ENCODE measurements at regions not wholly inside any gene's neighbourhood (a gene's known extent, or its start where the extent isn't known, plus 50 kb on each side); places are given as distances from the start of the nearest gene placed in this dataset.
"Not testable (repeated sequence)": the region's sequence is repeated elsewhere in the genome, so short reads cannot be mapped to it uniquely, and the experiment has no call there.

DNA sequence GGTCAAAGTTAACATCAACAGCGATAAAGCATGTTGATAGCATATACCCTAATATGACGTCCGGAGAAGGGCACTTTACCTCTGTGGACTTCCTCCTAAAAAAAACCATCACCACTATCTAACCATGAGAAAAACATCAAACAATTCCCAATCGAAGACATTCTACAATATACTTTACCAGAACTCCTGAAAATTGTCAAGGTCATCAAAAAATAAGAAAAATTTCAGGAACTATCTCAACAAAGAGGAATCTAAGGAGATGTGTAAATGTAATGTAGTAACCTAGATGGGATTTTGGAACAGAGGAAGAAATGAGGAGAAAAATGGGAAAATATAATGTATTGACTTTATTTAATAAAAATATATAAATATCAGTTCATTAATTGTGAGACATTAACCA lies 1026.8 kb upstream of the MIR17HG start:
- no peak for DNase-seq (ENCODE audit: low read depth in 2 of 2)

DNA sequence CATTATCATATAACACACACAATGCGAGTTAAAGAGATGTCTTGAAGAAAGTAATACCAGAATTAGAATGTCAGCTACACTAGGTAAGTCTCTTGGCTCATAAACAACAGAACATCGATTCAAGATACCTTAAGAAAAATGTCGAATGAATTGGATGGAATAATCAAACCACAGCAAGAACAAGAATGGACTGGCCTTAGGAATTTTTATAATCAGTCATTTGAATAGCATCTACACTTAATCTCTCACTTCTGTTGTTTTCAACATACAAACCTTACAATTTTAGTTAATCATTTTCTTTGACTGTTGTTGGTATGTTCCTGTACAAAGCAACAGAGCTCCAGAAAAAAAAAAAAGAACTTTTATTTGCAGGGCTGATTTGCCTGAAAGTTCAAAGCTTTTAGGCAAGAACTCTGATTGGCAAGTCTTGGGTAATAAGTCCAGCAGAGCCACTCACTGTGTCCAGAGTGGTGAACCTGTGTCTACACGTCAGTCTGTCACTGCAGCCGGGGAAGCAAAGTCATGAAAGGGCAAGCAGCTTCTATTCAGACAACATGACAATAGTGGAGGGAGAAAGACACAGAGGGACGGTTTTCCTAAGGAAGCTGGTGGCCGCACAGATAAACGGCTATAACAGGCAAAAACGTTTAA lies 1026.1 kb upstream of the MIR17HG start:
- DNase-seq (ENCODE audit: low read depth in 2 of 2) = no peak

DNA sequence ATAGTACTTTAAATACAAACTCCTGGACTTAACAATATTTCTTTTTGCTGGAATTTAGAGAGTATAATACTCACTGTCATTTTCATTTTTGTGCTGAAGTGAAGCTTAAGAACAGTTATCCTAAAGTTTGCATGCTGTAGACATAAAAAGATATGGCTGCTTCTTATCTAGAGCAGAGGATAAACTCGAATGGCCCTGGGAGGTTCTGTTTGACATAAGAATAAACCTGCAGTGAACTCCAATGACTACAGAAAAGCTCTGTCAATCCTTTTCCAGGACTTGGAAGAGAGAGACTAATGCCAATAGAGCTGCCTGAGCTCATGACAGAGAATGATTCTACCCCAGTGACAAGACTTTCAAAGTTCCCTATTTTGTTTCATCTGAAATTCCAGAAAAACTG lies 1017.8 kb upstream of the MIR17HG start:
- DNase-seq (ENCODE audit: low read depth in 2 of 2) = no peak

DNA sequence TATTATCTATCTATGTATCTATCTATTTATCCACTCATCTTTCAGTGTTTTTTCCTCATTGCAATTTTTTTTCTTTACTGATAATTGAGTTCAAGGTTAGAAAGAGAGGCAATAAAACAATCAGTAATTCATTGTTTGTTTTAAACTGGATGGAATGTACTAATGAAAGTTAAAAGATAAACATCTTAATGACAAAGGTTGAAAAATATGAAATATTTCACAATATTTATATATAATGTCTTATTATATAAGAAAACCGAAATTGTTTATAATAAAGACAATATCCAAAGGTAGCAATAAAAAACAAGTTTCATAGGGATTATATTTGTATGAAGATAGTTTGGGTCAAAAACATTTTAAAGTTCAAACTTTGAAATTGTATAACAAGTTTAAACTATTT lies 1015.5 kb upstream of the MIR17HG start:
- no peak for DNase-seq (ENCODE audit: low read depth in 2 of 2)

DNA sequence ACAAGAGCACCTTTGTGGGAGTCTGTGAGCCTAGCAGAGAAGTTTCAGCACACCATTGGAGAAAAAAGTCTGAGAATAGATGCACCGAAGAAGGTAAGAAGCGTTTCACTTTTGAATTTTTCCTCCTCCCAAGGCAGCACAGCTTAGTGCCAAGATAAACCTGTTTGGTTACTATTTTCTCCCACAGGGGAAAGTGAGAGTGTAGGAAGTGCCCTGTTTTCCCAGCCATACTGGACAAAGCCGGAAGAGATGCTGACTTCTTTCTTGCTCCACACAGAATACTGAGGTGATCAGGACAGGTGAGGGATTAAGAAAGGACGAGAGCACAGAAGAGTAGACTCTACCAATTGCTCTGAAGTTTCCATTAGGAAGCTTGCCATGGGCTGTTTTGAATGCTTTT lies 1011.0 kb upstream of the MIR17HG start:
- DNase-seq (ENCODE audit: low read depth in 2 of 2) = no peak

DNA sequence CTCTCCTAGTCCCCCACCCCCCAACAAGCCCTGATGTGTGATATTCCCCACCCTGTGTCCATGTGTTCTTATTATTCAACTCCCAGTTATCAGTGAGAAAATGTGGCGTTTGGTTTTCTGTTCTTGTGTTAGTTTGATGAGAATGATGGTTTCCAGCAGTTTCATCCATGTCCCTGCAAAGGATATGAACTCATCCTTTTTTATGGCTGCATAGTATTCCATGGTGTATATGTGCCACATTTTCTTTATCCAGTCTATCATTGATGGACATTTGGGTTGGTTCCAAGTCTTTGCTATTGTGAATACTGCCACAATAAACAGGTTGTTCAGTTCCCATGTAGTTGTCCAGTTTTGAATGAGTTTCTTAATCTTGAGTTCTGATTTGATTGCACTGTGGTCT lies 1006.1 kb upstream of the MIR17HG start:
- not testable (repeated sequence) for DNase-seq (ENCODE audit: low read depth in 2 of 2)

DNA sequence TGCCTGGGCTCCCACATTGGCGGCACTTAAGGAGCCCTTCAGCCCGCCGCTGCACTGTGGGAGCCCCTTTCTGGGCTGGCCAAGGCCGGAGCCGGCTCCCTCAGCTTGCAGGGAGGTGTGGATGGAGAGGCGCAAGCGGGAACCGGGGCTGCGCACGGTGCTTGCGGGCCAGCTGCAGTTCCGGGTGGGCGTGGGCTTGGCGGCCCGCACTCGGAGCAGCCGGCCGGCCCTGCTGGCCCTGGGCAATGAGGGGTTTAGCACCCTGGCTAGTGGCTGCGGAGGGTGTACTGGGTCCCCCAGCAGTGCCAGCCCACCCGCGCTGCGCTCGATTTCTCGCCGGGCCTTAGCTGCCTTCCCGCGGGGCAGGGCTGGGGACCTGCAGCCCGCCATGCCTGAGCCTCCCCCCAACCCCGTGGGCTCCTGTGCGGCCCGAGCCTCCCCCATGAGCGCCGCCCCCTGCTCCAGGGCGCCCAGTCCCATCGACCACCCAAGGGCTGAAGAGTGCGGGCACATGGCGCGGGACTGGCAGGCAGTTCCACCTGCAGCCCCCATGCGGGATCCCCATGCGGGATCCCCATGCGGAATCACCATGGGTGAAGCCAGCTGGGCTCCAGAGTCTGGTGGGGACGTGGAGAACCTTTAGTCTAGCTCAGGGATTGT lies 998.9 kb upstream of the MIR17HG start:
- not testable (repeated sequence) for DNase-seq (ENCODE audit: low read depth in 2 of 2)

DNA sequence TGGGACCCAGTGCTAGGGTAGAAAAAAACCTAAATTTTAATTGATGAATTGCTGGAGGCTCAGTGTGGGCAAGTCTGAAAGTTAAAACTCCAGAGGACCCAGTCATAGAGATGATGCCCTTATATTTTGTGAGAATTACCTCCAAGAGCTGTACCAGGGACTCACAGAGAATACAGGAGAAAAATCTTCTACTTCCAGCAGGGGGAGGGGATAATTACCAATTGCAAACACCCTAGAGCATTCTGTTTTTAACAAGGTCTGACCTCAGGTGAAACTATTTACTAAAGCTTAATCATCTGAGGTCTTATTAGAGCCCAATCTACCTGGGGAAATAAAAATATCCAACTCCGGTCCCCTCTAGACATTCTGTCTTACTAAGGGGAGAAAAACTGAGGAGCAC lies 994.7 kb upstream of the MIR17HG start:
- no peak for DNase-seq (ENCODE audit: low read depth in 2 of 2)

DNA sequence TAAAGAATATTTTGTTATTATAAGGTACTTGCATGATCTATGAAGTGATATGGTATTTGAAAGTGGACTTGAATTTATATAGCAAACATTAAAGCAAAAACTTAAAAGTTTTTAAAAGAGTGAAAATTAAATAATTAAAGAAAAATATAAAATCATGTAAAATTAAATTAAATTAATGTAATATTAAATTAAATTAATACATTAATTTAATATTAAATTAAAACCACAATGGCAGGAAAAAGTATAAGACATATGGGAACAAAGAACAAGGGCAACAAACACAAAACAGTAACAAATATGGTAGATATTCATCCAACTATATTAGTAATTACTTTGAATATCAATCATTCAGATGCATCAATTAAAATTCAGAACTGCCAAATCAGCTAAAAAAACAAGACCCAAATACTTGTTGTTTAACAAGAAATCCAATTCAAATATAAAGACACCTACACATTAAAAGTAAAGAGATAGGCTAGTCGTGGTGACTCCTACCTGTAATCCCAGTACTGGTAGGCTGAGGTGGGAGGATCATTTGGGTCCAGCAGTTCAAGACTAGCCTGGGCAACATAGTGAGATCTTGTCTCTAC lies 992.2 kb upstream of the MIR17HG start:
- DNase-seq (ENCODE audit: low read depth in 2 of 2) = no peak

DNA sequence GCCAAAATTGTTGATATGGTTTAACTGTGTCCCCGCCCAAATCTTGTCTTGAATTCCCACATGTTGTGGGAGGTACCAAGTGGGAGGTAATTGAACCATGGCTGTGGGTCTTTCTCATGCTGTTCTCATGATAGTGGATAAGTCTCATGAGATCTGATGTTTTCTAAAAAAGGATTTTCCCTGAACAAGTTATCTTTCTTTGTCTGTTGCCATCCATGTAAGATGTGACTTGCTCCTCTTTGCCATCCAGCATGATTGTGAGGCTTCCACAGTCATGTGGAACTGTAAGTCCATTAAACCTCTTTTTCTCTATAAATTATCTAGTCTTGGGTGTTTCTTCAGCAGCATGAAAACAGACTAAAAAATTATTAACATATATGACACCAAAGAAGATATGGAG lies 986.7 kb upstream of the MIR17HG start:
- no peak for DNase-seq (ENCODE audit: low read depth in 2 of 2)

DNA sequence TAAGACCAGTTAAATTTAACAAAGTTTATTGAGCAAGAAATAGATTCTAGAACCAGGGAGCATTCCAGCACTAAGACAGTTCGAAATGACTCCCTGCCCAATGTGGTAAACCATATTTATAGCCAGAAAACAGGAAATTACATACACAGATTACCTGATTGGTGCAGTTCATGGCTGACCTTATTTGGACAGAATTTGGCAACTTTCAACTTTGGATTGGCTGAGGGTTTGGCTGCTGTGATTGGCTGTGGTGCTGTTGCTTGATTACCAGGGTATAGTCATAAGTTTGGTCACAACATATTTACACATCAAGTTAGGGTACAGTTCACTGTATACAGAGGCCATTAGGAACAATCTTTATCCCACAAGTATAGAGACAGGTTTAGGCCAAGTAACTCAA lies 984.8 kb upstream of the MIR17HG start:
- no peak for DNase-seq (ENCODE audit: low read depth in 2 of 2)

DNA sequence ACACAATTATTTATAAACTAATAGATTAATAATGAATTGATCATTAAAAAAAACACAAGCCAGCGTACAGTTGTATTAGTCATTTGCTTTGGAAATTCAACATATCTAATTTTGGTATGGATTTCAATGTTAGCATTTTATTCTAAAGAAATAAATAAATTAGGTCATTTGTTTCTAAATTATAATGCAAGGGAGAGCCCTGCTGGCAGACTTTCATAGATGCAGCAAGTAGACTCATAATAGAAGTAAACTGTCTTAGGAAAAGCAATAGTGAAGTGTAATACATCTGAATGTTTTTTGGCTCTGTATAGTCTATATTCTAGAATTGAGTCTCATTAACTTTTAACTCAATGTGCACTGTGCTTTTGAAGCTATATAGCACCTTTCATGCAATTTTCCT lies 982.4 kb upstream of the MIR17HG start:
- no peak for DNase-seq (ENCODE audit: low read depth in 2 of 2)

DNA sequence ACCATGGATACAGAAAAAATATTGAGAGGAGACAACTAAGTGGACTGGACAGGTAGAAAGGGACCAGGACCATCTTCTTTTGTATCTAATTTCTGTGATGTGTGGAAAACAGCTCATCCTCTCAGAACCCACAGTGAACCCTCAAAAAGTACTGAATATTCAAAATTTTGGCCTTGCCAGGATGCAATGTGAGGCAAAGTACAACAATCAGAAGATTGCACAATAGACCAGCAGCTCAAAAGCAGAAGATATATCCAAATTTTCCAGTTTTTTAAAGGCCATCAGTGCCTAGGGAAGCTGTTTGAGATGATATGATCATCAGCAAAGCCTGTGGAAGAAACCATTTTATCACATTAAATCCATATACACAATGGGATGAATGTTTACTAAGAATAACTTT lies 973.3 kb upstream of the MIR17HG start:
- no peak for DNase-seq (ENCODE audit: low read depth in 2 of 2)

DNA sequence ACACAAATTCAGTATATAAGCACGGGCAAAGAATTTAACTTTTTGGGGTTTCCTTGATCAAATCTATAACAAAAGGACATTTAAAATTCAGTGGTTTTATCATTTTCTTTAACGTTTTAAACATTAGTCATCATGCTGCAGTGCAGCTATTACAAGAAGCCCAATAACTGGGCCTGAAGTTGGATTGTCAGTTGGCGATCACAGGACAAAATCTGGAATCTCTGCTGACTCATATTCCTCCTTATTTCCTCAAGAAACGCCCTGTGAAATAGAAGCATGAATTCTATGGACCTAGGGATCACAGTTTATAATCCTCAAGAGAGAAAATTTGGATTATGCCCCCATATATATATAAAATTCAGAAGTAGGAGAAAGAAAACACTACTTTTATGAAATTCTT lies 971.6 kb upstream of the MIR17HG start:
- DNase-seq (ENCODE audit: low read depth in 2 of 2) = no peak

DNA sequence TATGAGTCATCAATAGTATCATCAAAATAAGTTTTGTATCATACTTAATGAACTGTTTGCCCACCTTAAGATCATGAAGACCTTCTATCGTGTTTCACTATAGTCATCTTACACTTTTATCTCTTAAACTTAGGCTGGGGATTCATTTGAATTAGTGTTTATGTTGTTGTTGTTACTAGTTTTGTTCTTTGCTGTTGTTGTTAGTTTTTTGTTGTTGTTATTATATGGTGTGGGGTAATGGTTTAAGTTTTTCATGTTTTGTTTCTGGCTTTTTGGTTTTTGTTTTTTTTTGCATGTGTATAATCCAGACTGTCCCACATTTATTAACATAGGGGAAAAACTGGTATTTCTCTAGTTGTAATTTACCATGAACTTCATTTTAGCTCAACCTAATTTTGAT lies 965.1 kb upstream of the MIR17HG start:
- no peak for DNase-seq (ENCODE audit: low read depth in 2 of 2)

DNA sequence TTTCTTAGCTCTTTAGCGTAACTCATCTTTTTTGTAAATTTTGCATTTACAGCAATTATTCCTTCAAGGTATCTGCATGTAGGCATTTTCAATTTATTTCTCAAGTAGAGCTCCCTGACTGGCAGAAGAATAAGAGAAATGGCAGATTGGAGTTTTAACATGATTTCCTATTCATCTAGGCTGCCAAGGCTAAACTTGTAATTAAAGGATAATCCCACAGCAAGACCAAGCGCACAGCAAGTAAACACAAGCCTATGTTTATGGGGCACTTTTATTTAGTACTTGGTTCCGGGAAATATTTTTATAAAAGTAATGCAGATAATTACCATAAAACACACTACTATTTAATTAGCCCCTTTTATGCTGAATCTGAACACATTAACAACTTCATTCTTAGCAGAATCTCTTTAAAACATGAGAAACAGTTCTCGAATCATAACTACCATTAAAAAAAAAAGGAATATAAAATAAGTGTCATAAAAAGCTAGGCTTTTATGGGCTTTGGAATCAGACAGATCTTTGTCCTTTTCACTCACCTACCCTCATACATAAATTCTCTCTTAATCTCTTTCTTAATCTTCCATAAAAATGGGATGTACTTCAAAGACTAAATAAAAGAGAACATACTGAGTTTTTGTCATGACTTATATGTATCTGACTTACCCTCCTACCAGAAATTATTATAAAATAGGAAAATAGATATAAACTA lies 961.6 kb upstream of the MIR17HG start:
- no peak for DNase-seq (ENCODE audit: low read depth in 2 of 2)

DNA sequence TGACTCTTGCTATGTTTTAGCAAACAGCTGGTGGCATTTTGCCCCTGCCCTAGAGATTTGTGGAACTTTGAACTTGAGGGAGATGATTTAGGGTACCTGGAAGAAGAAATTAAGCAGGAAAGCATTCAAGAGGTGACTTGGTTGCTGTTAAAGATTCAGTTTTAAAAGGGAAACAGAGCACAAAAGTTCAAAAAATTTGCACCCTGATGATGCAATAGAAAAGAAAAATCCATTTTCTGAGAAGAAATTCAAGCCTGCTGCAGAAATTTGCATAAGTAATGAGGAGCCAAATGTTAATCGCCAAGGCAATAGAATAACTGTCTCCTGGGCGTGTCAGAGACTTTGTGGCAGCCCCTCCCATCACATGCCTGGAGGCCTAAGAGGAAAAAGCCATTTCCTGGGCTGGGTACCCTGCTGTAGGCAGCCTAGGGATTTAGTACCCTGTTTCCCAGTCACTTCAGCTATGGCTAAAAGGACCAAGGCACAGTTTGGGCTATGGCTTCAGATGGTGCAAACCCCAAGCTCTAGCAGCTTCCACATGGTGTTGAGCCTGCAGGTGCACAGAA lies 958.5 kb upstream of the MIR17HG start:
- no peak for DNase-seq (ENCODE audit: low read depth in 2 of 2)

DNA sequence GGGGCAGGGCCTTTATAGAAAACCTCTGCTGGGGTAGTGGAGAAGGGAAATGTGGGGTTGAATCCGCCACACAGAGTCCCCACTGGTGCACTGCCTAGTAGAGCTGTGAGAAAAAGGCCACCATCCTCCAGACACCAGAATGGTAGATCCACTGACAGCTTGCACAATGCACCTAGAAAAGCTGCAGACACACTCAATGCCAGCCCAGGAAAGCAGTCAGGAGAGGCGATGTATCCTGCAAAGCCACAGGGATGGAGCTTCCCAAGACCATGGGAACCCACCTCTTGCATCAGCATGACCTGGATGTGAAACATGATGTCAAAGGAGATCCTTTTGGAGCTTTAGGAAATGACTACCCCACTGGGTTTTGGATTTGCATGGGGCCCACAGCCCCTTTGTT lies 958.0 kb upstream of the MIR17HG start:
- no peak for DNase-seq (ENCODE audit: low read depth in 2 of 2)

DNA sequence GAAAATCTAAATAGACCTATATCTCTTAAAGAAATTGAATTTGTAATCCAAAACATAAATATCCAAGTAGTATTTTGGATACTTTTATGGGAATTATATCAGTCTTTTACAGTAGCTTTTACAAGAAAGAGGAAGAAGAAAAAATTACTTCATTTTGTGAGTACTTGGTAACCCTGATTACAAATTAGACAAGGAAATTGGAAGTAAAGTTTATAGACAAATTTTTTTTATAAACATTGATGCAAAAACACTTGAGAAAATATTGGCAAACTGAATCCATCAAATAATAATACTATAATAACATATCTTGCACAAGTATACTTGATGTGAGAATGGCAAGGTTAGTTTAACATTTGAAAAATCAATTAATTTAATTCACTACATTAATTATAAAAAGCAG lies 954.1 kb upstream of the MIR17HG start:
- DNase-seq (ENCODE audit: low read depth in 2 of 2) = no peak

DNA sequence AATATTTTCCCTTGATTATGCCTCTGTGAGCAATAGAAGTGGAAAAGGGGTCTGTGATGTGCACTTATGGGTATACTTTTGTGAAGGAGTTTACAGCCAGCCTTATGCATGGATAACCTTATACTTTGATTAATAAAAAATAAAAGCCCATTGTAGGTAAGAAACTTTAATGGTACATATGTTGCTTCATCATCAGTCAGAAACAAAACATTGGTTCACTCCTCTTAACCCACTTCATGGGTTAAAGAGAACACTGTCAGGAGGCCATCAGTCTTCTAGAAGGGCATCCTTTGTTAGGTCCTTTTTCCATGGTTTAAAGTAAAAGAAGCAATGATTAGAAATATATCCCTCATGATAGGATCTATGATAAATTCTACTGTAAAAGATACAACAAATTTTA lies 952.1 kb upstream of the MIR17HG start:
- DNase-seq (ENCODE audit: low read depth in 2 of 2) = no peak

DNA sequence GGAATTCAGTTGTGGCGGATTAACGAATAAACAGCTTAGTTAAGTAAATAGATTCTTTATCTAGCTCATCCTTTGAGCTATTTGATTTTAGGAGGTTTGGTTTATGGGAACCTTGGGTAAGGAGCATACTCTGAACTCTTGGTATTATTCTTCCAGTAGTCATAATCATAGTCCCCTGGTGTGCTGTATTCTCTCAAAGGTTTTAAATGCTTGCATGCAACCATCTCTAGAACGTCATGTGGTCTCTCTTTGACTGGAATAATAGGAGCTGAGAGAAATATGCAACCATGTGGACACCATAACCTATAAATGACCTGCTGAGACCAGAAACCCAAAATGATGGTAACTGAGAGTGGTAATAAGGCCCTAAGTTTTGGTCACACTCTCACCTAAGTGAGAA lies 951.6 kb upstream of the MIR17HG start:
- DNase-seq (ENCODE audit: low read depth in 2 of 2) = no peak

DNA sequence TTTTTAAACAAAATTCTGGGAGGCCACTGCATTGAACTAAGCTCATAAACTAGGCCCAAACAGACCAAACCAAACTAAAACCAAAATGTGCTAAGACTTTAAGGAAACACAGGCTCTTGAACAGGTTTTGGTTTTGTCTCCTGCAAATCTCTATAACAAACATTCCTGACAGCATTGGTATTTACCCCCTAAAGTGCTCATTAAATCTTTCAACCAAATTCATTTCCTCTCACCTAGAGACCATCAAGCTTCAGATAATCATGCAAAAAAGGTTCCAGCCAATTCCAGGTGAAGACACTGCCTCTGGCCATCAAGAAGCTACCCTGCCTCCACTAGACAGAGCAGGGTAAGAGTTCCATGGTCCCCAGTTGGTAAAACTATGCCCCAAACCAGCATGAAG lies 951.2 kb upstream of the MIR17HG start:
- DNase-seq (ENCODE audit: low read depth in 2 of 2) = no peak

DNA sequence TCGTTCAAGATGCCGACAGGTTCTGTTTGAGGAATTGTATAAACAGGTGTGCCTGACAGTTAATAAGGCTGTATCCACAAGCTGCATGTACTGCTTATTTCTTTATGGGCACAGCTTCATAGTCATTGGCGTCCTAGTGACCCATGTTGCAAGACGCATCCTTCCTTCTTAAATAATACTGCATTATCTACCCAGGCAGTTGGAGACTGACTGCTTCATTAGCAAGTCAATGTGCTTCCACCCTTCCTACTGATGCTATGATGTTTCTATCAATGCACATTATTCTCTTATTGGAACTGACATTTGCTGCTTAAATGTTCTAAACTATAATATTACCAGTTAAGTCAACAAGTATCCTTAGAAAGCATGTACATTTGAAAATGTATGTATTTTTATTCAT lies 950.0 kb upstream of the MIR17HG start:
- no peak for DNase-seq (ENCODE audit: low read depth in 2 of 2)

Measured in stimulated activated CD4-positive, alpha-beta T cell treated with anti-CD3 and anti-CD28 coated beads, Interleukin-12 subunit alpha, Interleukin-12 subunit beta, amount 100 ng/mL, for 24 hours (primary cell).